ENCODE measurements at regions not wholly inside any gene's neighbourhood (a gene's known extent, or its start where the extent isn't known, plus 50 kb on each side); places are given as distances from the start of the nearest gene placed in this dataset.

- H3K4me1 ChIP-seq: no peaks in the 10 kb centered on the region
- BruUV-seq (replicated peaks): no TSS peak
- no peaks in the 10 kb centered on the region for H3K36me3 ChIP-seq (ENCODE audit: control insufficient read depth, insufficient read depth, low read length)
- no peaks in the 10 kb centered on the region for H3K9me3 ChIP-seq
- H3K4me3 ChIP-seq (ENCODE audit: low read depth, low read length): no peak overlapping the region
- no peak for TF ChIP-seq CTCF (IDR thresholded peaks at IDR 0.05; ENCODE audit: insufficient read depth in 1 of 2, low read depth in 1 of 2, low read length in 1 of 2, severe bottlenecking in 1 of 2, unreplicated experiment in 1 of 2)
- peaks cover 6% of the 10 kb centered on the region for H3K27me3 Mint-ChIP-seq (ENCODE audit: insufficient read depth, unreplicated experiment)
- intact Hi-C loops (cut with micrococcal nuclease; ENCODE audit: unreplicated experiment): no loop called here
- POLR2A ChIA-PET: no interaction called here
- H3K27ac Mint-ChIP-seq (ENCODE audit: unreplicated experiment): no peak overlapping the region
- DNase-seq: no peak
- H3K9me3 Mint-ChIP-seq (ENCODE audit: unreplicated experiment): no peaks in the 10 kb centered on the region
- CTCF ChIA-PET: no interaction called here
- no peaks in the 10 kb centered on the region for H3K27me3 ChIP-seq (replicated peaks; ENCODE audit: control insufficient read depth, insufficient read depth, low read length)
- no peaks in the 10 kb centered on the region for H3K4me1 Mint-ChIP-seq (ENCODE audit: low read depth, unreplicated experiment)
- H3K36me3 Mint-ChIP-seq (ENCODE audit: insufficient read depth, unreplicated experiment): no peaks in the 10 kb centered on the region
- no peak overlapping the region for H3K4me3 Mint-ChIP-seq (ENCODE audit: unreplicated experiment)
These were observed 55.2 kb upstream of the MID1IP1 start for GRCh38 chrX:38746102-38746501.

- no peaks in the 10 kb centered on the region for H3K36me3 ChIP-seq (ENCODE audit: control insufficient read depth, insufficient read depth, low read length)
- no peak overlapping the region for H3K27ac Mint-ChIP-seq (ENCODE audit: unreplicated experiment)
- intact Hi-C loops (cut with micrococcal nuclease; ENCODE audit: unreplicated experiment): loop anchor here (10.0 kb wide), 1 partner anchor 86 kb away; no protein-coding TSS in a partner anchor
- H3K36me3 Mint-ChIP-seq (ENCODE audit: insufficient read depth, unreplicated experiment): no peaks in the 10 kb centered on the region
- no peak for TF ChIP-seq CTCF (IDR thresholded peaks at IDR 0.05; ENCODE audit: insufficient read depth in 1 of 2, low read depth in 1 of 2, low read length in 1 of 2, severe bottlenecking in 1 of 2, unreplicated experiment in 1 of 2)
- DNase-seq: no peak
- CTCF ChIA-PET: no interaction called here
- BruUV-seq (replicated peaks): no TSS peak
- H3K4me3 ChIP-seq (ENCODE audit: low read depth, low read length): no peak overlapping the region
- H3K4me1 Mint-ChIP-seq (ENCODE audit: low read depth, unreplicated experiment): no peaks in the 10 kb centered on the region
- no peaks in the 10 kb centered on the region for H3K9me3 ChIP-seq
- H3K27me3 ChIP-seq (replicated peaks; ENCODE audit: control insufficient read depth, insufficient read depth, low read length): no peaks in the 10 kb centered on the region
- no peaks in the 10 kb centered on the region for H3K9me3 Mint-ChIP-seq (ENCODE audit: unreplicated experiment)
- H3K4me3 Mint-ChIP-seq (ENCODE audit: unreplicated experiment): no peak overlapping the region
- POLR2A ChIA-PET: interaction anchor here (0.6 kb wide), 1 partner anchor 56 kb away, joined by 3 read pairs; no protein-coding TSS in a partner anchor
- H3K27me3 Mint-ChIP-seq (ENCODE audit: insufficient read depth, unreplicated experiment): peaks cover 6% of the 10 kb centered on the region
- no peaks in the 10 kb centered on the region for H3K4me1 ChIP-seq
These were observed 50.7 kb upstream of the MID1IP1 start for GRCh38 chrX:38750551-38750950.

Data from Caco-2 (cell line).